GM21619 (cell line): ENCODE measurements at regions not wholly inside any gene's neighbourhood (a gene's known extent, or its start where the extent isn't known, plus 50 kb on each side); places are given as distances from the start of the nearest gene placed in this dataset.
"Not testable (repeated sequence)": the region's sequence is repeated elsewhere in the genome, so short reads cannot be mapped to it uniquely, and the experiment has no call there.

ENCODE experiments used
- ATAC-seq: cut with Tn5 transposase; IDR thresholded peaks from one replicate; pipeline ENCODE4 v1.9.1; 2021; ENCODE audit not compliant: unreplicated experiment

GRCh38 chr13:62875118-62875640 lies 1459.5 kb upstream of the PCDH20 start:
- ATAC-seq: no peak

GRCh38 chr13:62850331-62850730 lies 1434.7 kb upstream of the PCDH20 start:
- ATAC-seq: no peak

- ATAC-seq: no peak
Measured at GRCh38 chr13:62847520-62847919, 1431.9 kb upstream of the PCDH20 start.

DNA sequence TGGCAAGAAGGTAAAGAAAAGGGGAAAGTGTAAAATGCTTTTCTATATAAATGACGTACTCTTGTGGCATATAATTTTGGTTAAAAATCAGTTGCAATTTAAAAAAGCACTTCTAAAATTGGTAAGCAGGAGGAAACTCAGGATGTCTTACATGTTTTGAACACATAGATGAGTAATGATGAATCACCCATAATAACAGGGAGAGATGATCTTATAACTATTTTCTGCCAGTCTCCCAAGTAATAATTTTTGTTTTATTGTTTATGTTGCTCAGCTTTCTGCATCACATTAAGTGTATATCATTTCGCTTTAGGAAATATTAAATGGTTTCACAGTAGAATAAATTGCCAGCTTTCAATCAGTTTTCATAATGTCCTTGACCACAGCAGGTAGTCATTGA lies 1430.7 kb upstream of the PCDH20 start:
- ATAC-seq: no peak

- ATAC-seq: no peak
Measured at GRCh38 chr13:62839338-62839737, 1423.7 kb upstream of the PCDH20 start.

GRCh38 chr13:62838929-62839328 lies 1423.3 kb upstream of the PCDH20 start:
- ATAC-seq: no peak

DNA sequence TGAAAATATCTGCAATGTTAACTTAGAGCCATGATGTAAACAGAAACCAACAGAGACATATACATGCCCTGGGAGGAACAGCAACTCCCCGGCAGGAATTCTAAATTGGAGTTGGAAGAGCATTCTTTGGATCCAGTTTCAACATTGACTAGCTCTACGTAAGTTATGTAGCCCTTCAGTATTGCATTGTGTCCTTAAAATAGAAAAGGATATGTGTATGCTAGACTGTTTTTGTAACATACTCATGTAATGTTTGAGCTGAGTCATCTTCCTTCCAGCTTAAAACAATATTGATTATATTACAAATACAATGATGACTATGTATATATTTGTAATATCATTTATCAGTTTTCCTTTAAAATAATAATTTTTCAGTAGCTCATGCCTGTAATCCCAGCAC lies 1422.2 kb upstream of the PCDH20 start:
- ATAC-seq: no peak

DNA sequence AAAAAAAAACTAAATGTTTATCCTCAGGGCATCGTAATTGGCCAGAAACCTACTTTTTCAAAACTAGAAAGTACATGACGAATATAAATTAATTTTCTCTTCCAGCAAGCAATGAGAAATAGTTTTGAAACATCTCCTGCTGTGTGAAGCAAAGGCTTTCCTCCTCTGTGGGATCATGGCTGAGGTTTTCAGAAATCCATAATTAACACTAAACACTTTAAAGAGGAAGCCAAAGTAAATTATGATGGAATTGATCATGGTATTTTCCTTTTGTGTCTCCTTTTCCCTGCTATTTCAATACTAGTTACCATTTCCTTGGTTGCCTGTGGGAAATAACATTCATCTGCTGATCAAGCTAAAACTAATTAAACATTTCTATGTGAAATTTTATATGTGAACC lies 1413.8 kb upstream of the PCDH20 start:
- no peak for ATAC-seq

- ATAC-seq: no peak
Measured at GRCh38 chr13:62799931-62800436, 1384.3 kb upstream of the PCDH20 start.

DNA sequence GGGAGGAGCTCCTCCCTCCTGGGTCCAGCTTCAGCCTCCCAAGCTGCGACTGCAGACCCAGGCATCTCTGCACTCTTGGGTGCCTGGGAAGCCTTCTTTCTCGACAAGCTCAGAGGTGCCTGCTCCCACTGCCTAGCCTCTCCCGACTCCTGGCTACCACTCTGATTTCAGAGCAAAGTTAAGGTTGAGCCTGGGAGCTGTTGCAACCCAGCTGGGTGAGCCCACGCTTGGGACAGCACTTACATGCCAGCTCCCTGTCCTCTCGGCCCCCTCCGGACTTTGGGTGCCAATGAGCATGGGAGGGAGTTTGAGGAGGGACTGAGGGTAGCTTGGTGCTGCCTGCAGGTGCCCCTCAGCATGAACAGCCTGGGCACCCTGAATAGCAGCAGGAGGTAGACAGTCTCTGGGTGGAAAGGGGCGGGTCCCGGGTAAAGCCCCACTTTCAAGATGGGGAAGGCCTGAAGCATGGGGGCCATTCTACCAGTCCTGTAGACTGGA lies 1383.4 kb upstream of the PCDH20 start:
- ATAC-seq: no peak

GRCh38 chr13:62793850-62794249 lies 1378.2 kb upstream of the PCDH20 start:
- no peak for ATAC-seq

DNA sequence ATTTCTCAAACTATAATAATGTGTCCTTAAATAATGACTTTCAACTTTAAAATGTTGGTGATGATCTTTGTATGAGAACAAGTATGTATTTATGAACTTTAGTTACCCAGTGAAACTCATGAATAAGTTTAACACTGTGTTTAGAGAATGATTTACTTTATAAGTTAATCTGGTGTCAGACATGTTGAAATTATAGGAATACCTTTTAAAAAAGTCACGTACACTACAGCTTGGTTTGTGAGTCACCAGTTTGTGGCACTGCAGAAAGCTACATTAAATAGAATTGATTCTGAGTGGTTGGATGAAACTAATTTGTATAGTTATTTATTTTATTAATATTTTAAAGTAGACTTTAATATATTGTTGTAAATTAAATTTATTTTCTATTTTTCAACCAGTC lies 1366.2 kb upstream of the PCDH20 start:
- no peak for ATAC-seq

DNA sequence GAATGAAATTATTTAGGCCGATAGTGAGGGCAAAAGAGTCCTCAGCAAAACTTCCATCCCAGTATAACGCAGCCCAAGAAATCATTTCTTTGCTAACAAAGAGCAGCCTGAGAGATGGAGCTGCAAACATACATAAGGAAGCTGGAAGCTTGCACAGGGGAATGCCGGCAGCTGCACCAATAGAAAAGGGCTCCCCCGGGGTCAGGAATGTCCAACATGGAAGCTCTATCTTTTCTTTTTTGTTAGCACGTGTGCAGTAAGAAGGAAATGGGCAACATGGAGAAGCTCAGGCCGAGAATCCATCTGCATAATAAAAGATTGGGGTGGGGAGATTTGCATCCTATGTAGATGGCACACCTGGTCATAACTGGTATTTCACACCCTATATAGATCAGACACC lies 1363.5 kb upstream of the PCDH20 start:
- no peak for ATAC-seq

- ATAC-seq: no peak
Measured at GRCh38 chr13:62767473-62767872, 1351.8 kb upstream of the PCDH20 start.

DNA sequence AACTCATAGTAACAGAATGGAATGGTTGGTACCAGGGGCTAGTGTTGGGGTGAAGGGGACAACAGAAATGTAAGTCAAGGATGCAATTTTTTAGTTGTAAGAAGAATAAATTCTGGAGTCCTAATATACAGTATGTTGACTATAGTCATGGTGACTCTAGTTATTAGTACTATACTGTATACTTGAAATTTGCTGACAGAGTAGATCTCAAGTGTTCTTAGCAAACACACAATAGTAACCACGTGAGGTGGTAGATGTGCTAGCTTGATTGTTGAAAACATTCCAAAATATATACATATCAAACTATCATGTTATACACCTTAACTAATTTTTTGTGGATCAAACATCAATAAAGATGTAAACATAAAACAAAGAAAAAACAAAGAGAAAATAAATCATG lies 1345.1 kb upstream of the PCDH20 start:
- ATAC-seq: no peak

- ATAC-seq: no peak
Measured at GRCh38 chr13:62747629-62748028, 1332.0 kb upstream of the PCDH20 start.

- no peak for ATAC-seq
Measured at GRCh38 chr13:62747152-62747551, 1331.5 kb upstream of the PCDH20 start.

DNA sequence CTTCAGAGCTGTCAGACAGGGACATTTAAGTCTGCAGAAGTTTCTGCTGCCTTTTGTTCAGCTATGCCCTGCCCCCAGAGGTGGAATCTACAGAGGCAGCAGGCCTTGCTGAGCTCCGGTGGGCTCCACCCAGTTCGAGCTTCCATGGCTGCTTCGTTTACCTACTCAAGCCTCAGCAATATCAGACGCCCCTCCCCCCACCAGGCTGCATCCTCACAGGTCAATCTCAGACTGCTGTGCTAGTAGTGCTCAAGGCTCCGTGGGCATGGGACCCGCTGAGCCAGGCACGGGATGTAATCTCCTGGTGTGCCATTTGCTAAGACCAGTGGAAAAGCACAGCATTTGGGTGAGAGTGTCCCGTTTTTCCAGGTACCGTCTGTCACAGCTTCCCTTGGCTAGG lies 1314.1 kb upstream of the PCDH20 start:
- not testable (repeated sequence) for ATAC-seq

DNA sequence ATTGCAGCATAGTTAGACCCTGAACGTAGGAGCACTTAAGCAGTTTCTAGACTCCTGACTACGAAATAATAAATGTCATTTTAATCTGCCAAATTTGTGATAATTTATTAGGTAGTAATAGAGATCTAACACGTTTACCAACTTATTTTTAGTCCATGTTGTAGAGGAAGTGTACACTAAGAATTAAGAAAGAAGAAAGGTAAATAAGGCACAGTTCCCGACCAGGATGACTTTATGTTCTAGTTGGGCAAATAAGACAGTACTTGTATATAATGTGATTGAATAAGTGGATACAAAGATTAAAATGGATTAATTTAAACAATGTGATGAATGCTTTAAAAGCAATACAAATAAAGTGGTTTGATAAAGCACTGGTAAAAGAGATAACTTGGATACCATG lies 1306.2 kb upstream of the PCDH20 start:
- no peak for ATAC-seq

DNA sequence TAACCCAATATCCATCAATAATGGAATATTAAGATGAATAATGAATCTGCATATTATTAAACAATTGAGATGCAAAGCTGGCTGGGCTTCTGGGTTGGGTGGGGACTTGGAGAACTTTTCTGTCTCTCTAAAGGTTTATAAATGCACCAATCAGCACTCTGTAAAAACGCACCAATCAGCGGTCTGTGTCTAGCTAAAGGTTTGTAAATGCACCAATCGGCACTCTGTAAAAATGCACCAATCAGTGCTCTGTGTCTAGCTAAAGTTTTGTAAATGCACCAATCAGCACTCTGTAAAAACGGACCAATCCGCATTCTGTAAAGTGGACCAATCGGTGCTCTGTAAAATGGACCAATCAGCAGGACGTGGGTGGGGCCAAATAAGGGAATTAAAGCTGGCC lies 1296.3 kb upstream of the PCDH20 start:
- ATAC-seq: not testable (repeated sequence)

GRCh38 chr13:62710787-62711186 lies 1295.1 kb upstream of the PCDH20 start:
- ATAC-seq: no peak

DNA sequence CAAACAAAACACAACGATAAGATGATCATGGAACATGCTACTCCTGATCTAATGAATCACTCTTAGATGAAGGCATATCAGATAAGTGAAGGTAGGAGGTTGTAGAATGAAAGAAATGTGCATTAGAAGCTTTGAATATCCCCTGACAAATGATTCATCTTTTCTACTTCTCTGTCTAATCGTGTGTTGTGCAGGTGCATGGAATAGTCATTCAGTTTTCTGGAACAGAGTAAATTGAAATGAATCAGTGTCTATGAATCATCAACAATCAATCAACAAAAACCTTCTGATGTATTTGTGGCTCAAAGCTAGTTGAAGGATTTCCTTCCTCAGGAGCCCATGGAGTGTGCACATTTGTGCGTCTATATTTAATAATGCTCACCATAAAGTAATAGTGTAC lies 1290.4 kb upstream of the PCDH20 start:
- ATAC-seq: no peak

DNA sequence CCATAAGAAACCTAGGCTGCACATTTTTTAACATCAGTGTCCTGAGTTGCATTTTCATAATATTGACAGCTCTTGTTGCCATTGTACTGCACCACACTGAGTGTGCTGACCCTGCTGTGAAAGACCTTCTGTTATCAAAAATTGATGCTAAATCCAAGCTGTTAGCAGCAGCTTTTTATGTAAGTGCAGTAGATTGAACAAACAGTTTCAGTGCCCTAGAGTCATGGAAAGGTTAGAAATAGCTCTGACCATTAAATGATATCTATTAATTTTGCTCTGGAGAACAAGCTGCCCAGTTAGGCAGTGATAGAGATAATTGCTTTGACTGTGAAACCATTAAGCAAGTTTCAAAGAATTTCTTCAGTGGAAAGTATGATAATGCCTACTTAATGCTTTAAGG lies 1289.2 kb upstream of the PCDH20 start:
- ATAC-seq: no peak
